B cell (primary cell): ENCODE measurements at regions not wholly inside any gene's neighbourhood (a gene's known extent, or its start where the extent isn't known, plus 50 kb on each side); places are given as distances from the start of the nearest gene placed in this dataset.

Experiments used
- ATAC-seq: fragments of 200-7000 bp; cut with Tn5 transposase; one replicate; pipeline ENCODE4 v1.10.0; 2021; ENCODE audit warnings: low read depth, mild to moderate bottlenecking, moderate number of reproducible peaks, moderate library complexity
- CTCF ChIA-PET: fragments of 350-600 bp; sonication (Branson Sonifier 250); formaldehyde crosslinking; loops from one replicate; lab custom pipeline; 2021; ENCODE audit warnings: antibody characterized with exemption, inconsistent platforms; lab: Charles Lee
- POLR2A ChIA-PET: fragments of 350-600 bp; sonication (Branson Sonifier 250); formaldehyde crosslinking; loops from one replicate; lab custom pipeline; 2021; ENCODE audit warnings: antibody characterized with exemption; lab: Charles Lee
- DNase-seq: peaks from one replicate; pipeline ENCODE4 v3.0.0; 2013
- H2AFZ ChIP-seq: 2 replicates; pipeline ENCODE4 v1.6.1; 2012; ENCODE audit warnings: mild to moderate bottlenecking, low read depth, low read length; ENCODE audit not compliant: insufficient read depth, poor library complexity, severe bottlenecking
- H3K27ac ChIP-seq, 2 donors: 1 replicate in 1 of 2; 2 replicates in 1 of 2; pipeline ENCODE4 v1.5.1; 2012 to 2013; ENCODE audit warnings: low read length in 2 of 2, mild to moderate bottlenecking in 2 of 2, moderate library complexity in 1 of 2
- H3K27me3 ChIP-seq, 4 experiments: fragments of 200-600 bp in 1 of 4; sonication (generic) in 1 of 4; replicated peaks in 1 of 4; 1 replicate in 2 of 4; 2 replicates in 2 of 4; pipeline versions ENCODE4 v1.6.1 to v1.7.0; 2013 to 2016; ENCODE audit warnings: low read length in 3 of 4, mild to moderate bottlenecking in 2 of 4, mixed read lengths in 1 of 4, moderate library complexity in 1 of 4; ENCODE audit not compliant: insufficient read depth in 4 of 4, control insufficient read depth in 3 of 4; ENCODE audit errors: control extremely low read depth in 1 of 4
- H3K36me3 ChIP-seq, 2 experiments: replicated peaks in 1 of 2; 1 replicate in 1 of 2; 2 replicates in 1 of 2; pipeline versions ENCODE4 v1.6.1 to v1.7.1; 2013; ENCODE audit warnings: low read length in 1 of 2; ENCODE audit not compliant: insufficient read depth in 2 of 2, control insufficient read depth in 1 of 2; ENCODE audit errors: control extremely low read depth in 1 of 2, extremely low read depth in 1 of 2
- H3K4me1 ChIP-seq, 2 donors: fragments of 200-600 bp in 1 of 2; sonication (generic) in 1 of 2; 1 replicate in 1 of 2; 2 replicates in 1 of 2; pipeline versions ENCODE4 v1.5.1 to v1.6.1; 2013 to 2017; ENCODE audit warnings: low read length in 2 of 2; ENCODE audit not compliant: control insufficient read depth in 2 of 2, insufficient read depth in 2 of 2
- H3K4me2 ChIP-seq: replicated peaks from 2 replicates; pipeline ENCODE3; 2012; ENCODE audit warnings: mild to moderate bottlenecking, low read depth, low read length; ENCODE audit not compliant: poor library complexity, severe bottlenecking
- H3K4me3 ChIP-seq, 5 experiments: fragments of 200-600 bp in 1 of 5; sonication (generic) in 1 of 5; 1 replicate in 3 of 5; 2 replicates in 2 of 5; pipeline versions ENCODE4 v1.5.1 to v1.7.0; 2011 to 2016; ENCODE audit warnings: low read length in 4 of 5, mild to moderate bottlenecking in 4 of 5, low read depth in 2 of 5, control low read depth in 1 of 5, moderate library complexity in 1 of 5; ENCODE audit not compliant: insufficient read depth in 1 of 5; ENCODE audit errors: control extremely low read depth in 1 of 5, extremely low read depth in 1 of 5
- H3K79me2 ChIP-seq: fragments of 200-600 bp; sonication (generic); one replicate; pipeline ENCODE4 v1.6.0; 2016; ENCODE audit warnings: low read length; ENCODE audit not compliant: control insufficient read depth, insufficient read depth
- H3K9ac ChIP-seq: fragments of 200-600 bp; sonication (generic); 2 replicates; pipeline ENCODE4 v1.6.1; 2017; ENCODE audit warnings: mild to moderate bottlenecking, low read length, moderate library complexity
- H3K9me3 ChIP-seq, 3 donors: one replicate each; pipeline versions ENCODE4 v1.6.1 to v1.7.1; 2013; ENCODE audit warnings: low read length in 2 of 3; ENCODE audit not compliant: control insufficient read depth in 2 of 3, insufficient read depth in 1 of 3; ENCODE audit errors: control extremely low read depth in 1 of 3
- H4K20me1 ChIP-seq: 2 replicates; pipeline ENCODE4 v1.6.0; 2012; ENCODE audit warnings: mild to moderate bottlenecking, low read length; ENCODE audit not compliant: insufficient read depth, control insufficient read depth, poor library complexity, severe bottlenecking
- H3K27ac Mint-ChIP-seq: one replicate; pipeline ENCODE4 v1.8.0; 2021; ENCODE audit warnings: mixed read lengths
- H3K27me3 Mint-ChIP-seq: one replicate; pipeline ENCODE4 v1.8.0; 2021; ENCODE audit warnings: mixed read lengths
- H3K4me1 Mint-ChIP-seq: one replicate; pipeline ENCODE4 v1.8.0; 2021; ENCODE audit warnings: mixed read lengths
- H3K4me3 Mint-ChIP-seq: one replicate; pipeline ENCODE4 v1.8.0; 2021; ENCODE audit warnings: mixed read lengths
- H3K9me3 Mint-ChIP-seq: one replicate; pipeline ENCODE4 v1.8.0; 2022; ENCODE audit warnings: mixed read lengths; ENCODE audit not compliant: insufficient read depth
- EZH2 ChIP-seq: IDR thresholded peaks from 2 replicates; pipeline ENCODE4 v1.6.1; 2012; ENCODE audit warnings: borderline replicate concordance, low read depth, mild to moderate bottlenecking, moderate library complexity, low read length; ENCODE audit not compliant: insufficient read depth, poor library complexity, severe bottlenecking
- WGBS: methylation state at CpG from one replicate; pipeline ENCODE4 v1.1.5; 2013; ENCODE audit warnings: missing lambda C conversion rate; ENCODE audit not compliant: insufficient coverage; 5-methylcytosine and 5-hydroxymethylcytosine counted together
- intact Hi-C: fragments of 100-400 bp; cut with micrococcal nuclease; formaldehyde crosslinking; loops from one replicate; pipeline ENCODE4 v1.10.0; 2022
- TF ChIP-seq, protein P1 (sequence below): fragments of 200-600 bp; IDR thresholded peaks from one replicate; pipeline ENCODE4 v1.8.0; 2022; ENCODE audit warnings: antibody characterized with exemption, mild to moderate bottlenecking

- H3K9me3 Mint-ChIP-seq = no peaks in the 10 kb centered on the region
- no peaks in the 10 kb centered on the region for H3K36me3 ChIP-seq
- no peak overlapping the region for H3K4me2 ChIP-seq
- no peak overlapping the region for H2AFZ ChIP-seq
- DNase-seq (no peak), ATAC-seq (no peak)
- no peak overlapping the region for H3K4me3 ChIP-seq
- ChIA-PET POLR2A (no interaction called here), CTCF (no interaction called here)
- no peaks in the 10 kb centered on the region for H3K4me1 ChIP-seq
- no peak overlapping the region for H3K27ac ChIP-seq
- no peaks in the 10 kb centered on the region for H3K79me2 ChIP-seq
- H3K27ac Mint-ChIP-seq = no peak overlapping the region
- intact Hi-C loops = no loop called here
- H3K9me3 ChIP-seq = no peaks in the 10 kb centered on the region
- no peaks in the 10 kb centered on the region for H3K4me1 Mint-ChIP-seq
- H3K27me3 Mint-ChIP-seq = no peaks in the 10 kb centered on the region
- WGBS = 93% methylated on average over 3 of the region's 3 CpGs
- no peak overlapping the region for H3K4me3 Mint-ChIP-seq
- no peaks in the 10 kb centered on the region for H3K27me3 ChIP-seq
- no peaks in the 10 kb centered on the region for H4K20me1 ChIP-seq
- no peak for TF ChIP-seq EZH2
- TF ChIP-seq, protein P1, sequence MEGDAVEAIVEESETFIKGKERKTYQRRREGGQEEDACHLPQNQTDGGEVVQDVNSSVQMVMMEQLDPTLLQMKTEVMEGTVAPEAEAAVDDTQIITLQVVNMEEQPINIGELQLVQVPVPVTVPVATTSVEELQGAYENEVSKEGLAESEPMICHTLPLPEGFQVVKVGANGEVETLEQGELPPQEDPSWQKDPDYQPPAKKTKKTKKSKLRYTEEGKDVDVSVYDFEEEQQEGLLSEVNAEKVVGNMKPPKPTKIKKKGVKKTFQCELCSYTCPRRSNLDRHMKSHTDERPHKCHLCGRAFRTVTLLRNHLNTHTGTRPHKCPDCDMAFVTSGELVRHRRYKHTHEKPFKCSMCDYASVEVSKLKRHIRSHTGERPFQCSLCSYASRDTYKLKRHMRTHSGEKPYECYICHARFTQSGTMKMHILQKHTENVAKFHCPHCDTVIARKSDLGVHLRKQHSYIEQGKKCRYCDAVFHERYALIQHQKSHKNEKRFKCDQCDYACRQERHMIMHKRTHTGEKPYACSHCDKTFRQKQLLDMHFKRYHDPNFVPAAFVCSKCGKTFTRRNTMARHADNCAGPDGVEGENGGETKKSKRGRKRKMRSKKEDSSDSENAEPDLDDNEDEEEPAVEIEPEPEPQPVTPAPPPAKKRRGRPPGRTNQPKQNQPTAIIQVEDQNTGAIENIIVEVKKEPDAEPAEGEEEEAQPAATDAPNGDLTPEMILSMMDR = no peak
- H3K9ac ChIP-seq = no peak overlapping the region
These were observed 2267.7 kb upstream of the ACO1 start for GRCh38 chr9:30116673-30117217.

DNA sequence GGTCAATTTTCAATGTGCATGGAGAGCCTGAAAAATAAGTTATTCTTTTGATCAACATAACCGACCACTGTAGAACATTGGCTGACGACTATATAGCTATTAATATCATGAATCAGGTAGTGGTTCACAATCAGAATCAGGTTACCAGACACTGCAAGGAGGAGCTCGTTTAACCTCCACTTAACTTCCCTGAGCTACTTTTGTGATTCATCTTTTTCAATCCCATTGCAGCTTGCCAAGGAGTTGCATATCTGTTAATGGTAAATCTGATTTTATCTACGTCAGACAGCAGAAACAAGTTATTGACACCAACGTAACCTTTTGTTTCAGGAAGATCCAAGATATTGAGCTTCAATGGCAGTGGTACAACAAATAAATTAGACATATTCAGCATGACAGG, 2263.8 kb upstream of the ACO1 start:
- Mint-ChIP-seq H3K4me3 (no peak overlapping the region), H3K27ac (no peak overlapping the region), H3K4me1 (no peaks in the 10 kb centered on the region), H3K9me3 (no peaks in the 10 kb centered on the region), H3K27me3 (no peaks in the 10 kb centered on the region)
- no peak for ATAC-seq
- intact Hi-C loops = no loop called here
- Histone ChIP-seq H3K9ac (no peak overlapping the region), H3K27ac (no peak overlapping the region), H2AFZ (no peak overlapping the region), H3K4me3 (no peak overlapping the region), H3K4me1 (no peaks in the 10 kb centered on the region), H3K79me2 (no peaks in the 10 kb centered on the region), H3K9me3 (no peaks in the 10 kb centered on the region), H3K27me3 (no peaks in the 10 kb centered on the region), H3K36me3 (no peaks in the 10 kb centered on the region), H3K4me2 (no peak overlapping the region), H4K20me1 (no peaks in the 10 kb centered on the region)
- no peak for TF ChIP-seq EZH2
- TF ChIP-seq, protein P1 = no peak
- DNase-seq = no peak
- ChIA-PET CTCF (no interaction called here), POLR2A (no interaction called here)
- no CpG with 5 or more reads among the region's 5 CpGs for WGBS
